ENCODE measurements at regions not wholly inside any gene's neighbourhood (a gene's known extent, or its start where the extent isn't known, plus 50 kb on each side); places are given as distances from the start of the nearest gene placed in this dataset.
A peak's percentile ranks its signal among the peaks of the same experiment; 100 is the strongest.

GRCh38 chrX:39174241-39174771 lies 373.0 kb downstream of the MID1IP1 start:
- DNase-seq (ENCODE audit: low read depth) = no peak

DNA sequence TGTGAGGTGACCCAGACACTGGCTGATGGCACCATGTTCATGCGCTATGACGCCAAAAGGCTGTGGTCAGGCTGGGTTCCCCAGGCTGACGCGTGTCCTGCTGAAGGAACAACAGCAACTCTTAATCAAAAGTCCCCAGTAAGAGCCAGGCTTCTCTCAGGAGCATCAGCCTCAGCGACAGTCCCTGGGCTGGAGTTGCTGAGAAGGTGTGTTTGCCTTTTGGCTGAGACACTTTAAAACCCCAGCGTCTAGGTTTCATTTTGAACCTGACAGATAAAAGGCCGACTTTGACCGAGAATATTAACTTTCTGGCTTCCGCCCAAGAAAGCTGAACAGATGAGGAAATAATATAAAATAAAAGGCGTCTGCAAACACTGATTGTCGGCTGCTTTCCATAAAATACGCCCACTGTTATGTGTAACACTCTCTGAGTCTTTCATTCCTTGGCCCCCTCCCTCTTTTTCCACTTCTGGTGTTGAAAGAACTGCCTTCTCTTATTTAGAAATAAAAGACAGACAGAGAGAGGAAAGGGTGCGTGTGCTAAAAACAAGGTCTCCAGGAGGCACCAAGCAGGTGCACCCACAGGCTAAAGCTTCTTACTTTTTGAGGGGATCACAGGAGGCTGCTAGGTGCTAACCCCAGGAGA lies 373.6 kb downstream of the MID1IP1 start:
- DNase-seq (ENCODE audit: low read depth) = no peak

DNA sequence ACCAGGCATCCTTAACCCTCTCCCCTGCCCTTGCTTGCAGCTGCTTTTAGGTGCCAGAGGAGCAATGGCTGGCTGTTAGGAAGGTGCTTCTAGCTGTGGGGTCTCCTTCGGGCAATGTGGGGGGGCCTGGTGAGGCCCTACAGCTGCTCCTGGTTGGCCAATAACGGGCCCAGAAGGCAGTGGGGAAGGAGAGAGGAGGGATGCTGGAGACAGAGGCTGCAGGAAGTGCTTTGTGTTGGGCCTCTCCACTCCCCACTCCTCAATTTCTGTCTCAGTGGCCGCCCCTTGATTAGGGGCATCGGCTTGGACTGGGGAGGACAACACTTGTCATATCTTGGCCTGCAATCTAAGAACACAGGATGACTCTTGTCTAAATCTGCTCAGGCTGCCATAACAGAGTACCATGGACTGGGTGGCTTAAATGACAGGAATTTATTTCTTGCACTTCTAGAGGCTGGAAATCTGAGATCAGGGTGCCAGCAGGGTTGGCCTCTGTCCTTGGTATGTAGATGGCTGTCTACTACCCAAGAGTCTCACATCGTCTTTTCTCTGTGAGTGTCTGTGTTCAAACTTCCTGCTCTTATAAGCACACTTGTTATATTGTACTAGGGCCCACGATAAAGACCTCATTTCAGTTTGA lies 374.3 kb downstream of the MID1IP1 start:
- no peak for DNase-seq (ENCODE audit: low read depth)

DNA sequence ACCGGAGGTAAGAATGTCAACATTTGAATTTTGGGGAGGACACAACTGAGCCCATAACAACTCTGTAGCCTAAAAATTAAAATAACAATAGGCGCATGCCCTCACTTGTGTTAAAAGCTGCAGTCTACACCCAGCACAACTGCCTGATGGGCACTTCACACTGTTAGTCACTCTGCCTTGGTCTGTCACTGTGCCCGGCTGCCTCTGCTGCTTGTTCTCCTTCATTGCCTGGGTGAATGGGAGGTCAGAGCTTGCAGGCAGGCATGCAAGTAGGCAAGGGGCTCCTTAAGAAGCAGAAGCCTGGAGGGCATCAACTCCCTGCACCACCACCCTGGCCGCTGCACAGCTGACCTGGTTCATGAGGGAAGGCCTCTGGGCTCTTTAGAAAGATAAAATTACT lies 374.8 kb downstream of the MID1IP1 start:
- no peak for DNase-seq (ENCODE audit: low read depth)

GRCh38 chrX:39189431-39189830 lies 388.2 kb downstream of the MID1IP1 start:
- DNase-seq (ENCODE audit: low read depth) = no peak

- DNase-seq (ENCODE audit: low read depth) = no peak
Observed at GRCh38 chrX:39194673-39195072, 393.4 kb downstream of the MID1IP1 start.

- DNase-seq (ENCODE audit: low read depth) = no peak
Observed at GRCh38 chrX:39195156-39195555, 393.9 kb downstream of the MID1IP1 start.

GRCh38 chrX:39196192-39197102 lies 395.2 kb downstream of the MID1IP1 start:
- peak; percentile 25 for DNase-seq (ENCODE audit: low read depth)

GRCh38 chrX:39199429-39199828 lies 398.2 kb downstream of the MID1IP1 start:
- no peak for DNase-seq (ENCODE audit: low read depth)

GRCh38 chrX:39201305-39201990 lies 400.2 kb downstream of the MID1IP1 start:
- DNase-seq (ENCODE audit: low read depth) = peak; percentile 22

DNA sequence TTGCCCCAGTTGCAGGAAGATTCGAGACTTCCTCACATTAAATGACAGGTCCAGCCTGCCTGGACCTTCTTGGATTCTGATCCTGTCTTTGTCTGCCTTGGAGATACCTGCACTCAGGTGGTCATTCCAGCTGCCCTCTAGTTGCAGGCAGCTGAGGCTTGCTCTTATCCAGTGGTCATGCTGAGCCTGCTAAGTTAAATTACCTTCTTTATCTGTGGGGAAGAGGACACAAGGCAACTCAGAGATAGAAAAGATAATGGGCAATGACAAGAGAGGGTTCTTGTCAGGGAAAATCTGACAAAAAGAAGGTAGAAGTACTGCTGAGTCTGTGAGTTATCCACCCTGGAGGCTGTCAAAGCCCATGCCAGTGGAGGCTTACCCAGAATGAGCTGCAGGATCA lies 401.4 kb downstream of the MID1IP1 start:
- no peak for DNase-seq (ENCODE audit: low read depth)

DNA sequence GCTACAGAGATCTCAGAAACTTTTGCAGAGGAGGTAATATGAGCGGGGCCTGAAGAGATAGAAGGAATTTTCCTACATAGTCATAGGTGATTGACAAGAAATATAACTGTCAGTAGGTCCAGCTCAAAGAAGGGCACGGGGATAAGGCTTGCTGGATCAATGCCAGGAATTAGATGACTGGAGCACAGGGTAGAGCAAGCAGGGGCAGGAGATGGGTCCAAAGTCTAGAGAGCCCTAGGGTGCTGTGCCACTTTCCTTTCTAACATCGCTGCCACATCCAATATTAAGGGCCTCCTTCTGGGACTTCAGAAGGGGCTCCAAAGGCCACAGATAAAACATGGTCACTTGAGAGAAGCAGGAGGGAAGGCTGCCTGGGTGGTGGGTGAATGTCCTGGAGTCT lies 402.2 kb downstream of the MID1IP1 start:
- no peak for DNase-seq (ENCODE audit: low read depth)

GRCh38 chrX:39204353-39204752 lies 403.1 kb downstream of the MID1IP1 start:
- no peak for DNase-seq (ENCODE audit: low read depth)

- no peak for DNase-seq (ENCODE audit: low read depth)
Observed at GRCh38 chrX:39204945-39205344, 403.7 kb downstream of the MID1IP1 start.

- no peak for DNase-seq (ENCODE audit: low read depth)
Observed at GRCh38 chrX:39205467-39205866, 404.2 kb downstream of the MID1IP1 start.

- no peak for DNase-seq (ENCODE audit: low read depth)
Observed at GRCh38 chrX:39206399-39207145, 405.3 kb downstream of the MID1IP1 start.

DNA sequence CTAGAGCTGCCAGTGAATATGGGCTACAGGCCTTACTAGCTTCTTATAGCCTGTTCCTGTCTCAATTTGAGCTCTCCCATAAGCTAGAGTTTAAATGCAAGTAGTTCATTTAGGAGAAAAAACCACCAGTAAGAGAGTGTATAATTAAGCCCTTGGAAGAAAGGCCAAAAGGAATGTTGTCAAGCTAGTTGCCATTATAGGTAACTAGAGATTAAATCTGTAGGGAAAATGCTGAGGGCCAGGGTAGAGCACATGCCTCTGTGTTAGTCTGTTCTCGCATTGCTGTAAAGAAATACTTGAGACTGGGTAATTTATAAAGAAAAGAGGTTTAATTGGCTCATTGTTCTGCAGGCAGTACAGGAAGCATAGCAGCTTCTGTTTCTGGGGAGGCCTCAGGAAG lies 410.2 kb downstream of the MID1IP1 start:
- DNase-seq (ENCODE audit: low read depth) = no peak

GRCh38 chrX:39212456-39212855 lies 411.2 kb downstream of the MID1IP1 start:
- no peak for DNase-seq (ENCODE audit: low read depth)

DNA sequence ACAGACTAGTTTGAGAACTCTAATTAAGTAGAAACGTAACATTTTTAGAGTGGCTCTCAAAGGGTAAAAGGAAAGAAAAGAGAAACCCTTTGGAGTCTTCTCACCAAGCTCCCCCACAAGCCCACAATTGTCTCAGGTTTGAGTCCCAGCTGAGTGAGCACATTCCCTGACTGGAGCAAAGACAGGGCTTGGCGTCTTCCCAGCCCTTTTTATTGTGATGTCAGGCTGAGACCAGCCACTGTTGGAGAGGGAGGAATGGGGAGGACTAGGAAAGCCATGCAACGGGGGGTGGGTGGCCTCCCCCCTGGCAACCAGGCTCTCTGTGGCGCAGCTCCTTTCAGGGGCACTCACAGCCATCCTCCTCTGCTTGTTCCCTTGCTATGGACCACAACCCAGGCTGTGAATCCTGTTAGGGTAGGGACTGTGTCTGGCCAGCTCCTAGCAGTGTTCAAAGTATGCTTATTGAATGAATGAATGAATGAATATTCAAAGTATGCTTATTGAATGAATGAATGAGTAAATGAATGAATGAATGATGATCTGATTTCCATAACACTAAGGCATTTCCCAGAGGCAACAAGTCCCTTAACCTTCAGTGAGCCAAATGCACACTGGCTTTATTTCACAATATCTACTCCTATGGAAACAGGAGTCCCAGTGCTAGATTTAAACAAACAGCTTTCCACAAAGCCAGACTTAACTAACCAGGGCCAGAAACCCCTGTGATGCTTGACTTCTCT lies 413.3 kb downstream of the MID1IP1 start:
- no peak for DNase-seq (ENCODE audit: low read depth)

DNA sequence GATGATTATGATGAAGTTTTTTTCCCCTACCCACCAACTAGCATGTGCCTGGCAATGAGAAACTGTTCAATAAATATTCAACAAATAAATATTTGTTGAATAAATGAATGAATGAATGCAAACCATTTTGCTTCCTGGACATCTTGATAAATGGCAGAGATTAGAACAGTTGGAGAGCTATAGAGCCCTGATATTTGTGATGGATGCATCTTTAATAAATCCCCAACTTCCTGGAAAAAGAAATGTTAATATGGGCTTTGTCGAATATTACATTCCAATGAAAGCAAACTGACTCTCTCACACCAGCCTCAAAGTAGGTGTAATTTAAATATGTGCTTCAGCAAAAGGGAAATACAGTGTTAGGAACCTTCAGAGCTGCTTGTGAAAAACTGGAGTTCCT lies 419.7 kb downstream of the MID1IP1 start:
- DNase-seq (ENCODE audit: low read depth) = no peak

All from iris pigment epithelial cell (primary cell).